ENCODE measurements at regions not wholly inside any gene's neighbourhood (a gene's known extent, or its start where the extent isn't known, plus 50 kb on each side); places are given as distances from the start of the nearest gene placed in this dataset.

- no peaks in the 10 kb centered on the region for H4K20me1 ChIP-seq (ENCODE audit: insufficient read depth, low read length)
- H3K27me3 ChIP-seq (ENCODE audit: insufficient read depth, low read length), result no peaks in the 10 kb centered on the region
- H3K27ac Mint-ChIP-seq (ENCODE audit: unreplicated experiment), result no peak overlapping the region
- no peaks in the 10 kb centered on the region for H3K4me1 ChIP-seq (ENCODE audit: insufficient read depth, low read length)
- no peaks in the 10 kb centered on the region for H3K9me3 ChIP-seq (ENCODE audit: insufficient read depth, low read depth, low read length)
- no peak overlapping the region for H2AFZ ChIP-seq (ENCODE audit: low read depth, low read length)
- H3K27me3 Mint-ChIP-seq (ENCODE audit: low read depth, unreplicated experiment), result no peaks in the 10 kb centered on the region
- no peak overlapping the region for H3K4me3 Mint-ChIP-seq (ENCODE audit: unreplicated experiment)
- H3K36me3 ChIP-seq (ENCODE audit: insufficient read depth, low read length), result no peaks in the 10 kb centered on the region
- H3K36me3 Mint-ChIP-seq (ENCODE audit: low read depth, unreplicated experiment), result no peaks in the 10 kb centered on the region
- no peak overlapping the region for H3K9ac ChIP-seq (ENCODE audit: low read length)
- no peak overlapping the region for H3K4me2 ChIP-seq (ENCODE audit: low read length)
- no peak for FAIRE-seq
- TF ChIP-seq EZH2 (IDR thresholded peaks at IDR 0.05; ENCODE audit: insufficient read depth, low read length), result no peak
- TF ChIP-seq, protein P1, sequence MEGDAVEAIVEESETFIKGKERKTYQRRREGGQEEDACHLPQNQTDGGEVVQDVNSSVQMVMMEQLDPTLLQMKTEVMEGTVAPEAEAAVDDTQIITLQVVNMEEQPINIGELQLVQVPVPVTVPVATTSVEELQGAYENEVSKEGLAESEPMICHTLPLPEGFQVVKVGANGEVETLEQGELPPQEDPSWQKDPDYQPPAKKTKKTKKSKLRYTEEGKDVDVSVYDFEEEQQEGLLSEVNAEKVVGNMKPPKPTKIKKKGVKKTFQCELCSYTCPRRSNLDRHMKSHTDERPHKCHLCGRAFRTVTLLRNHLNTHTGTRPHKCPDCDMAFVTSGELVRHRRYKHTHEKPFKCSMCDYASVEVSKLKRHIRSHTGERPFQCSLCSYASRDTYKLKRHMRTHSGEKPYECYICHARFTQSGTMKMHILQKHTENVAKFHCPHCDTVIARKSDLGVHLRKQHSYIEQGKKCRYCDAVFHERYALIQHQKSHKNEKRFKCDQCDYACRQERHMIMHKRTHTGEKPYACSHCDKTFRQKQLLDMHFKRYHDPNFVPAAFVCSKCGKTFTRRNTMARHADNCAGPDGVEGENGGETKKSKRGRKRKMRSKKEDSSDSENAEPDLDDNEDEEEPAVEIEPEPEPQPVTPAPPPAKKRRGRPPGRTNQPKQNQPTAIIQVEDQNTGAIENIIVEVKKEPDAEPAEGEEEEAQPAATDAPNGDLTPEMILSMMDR (IDR thresholded peaks at IDR 0.05; ENCODE audit: insufficient read depth, low read depth, low read length), result no peak
- H3K9me3 Mint-ChIP-seq (ENCODE audit: unreplicated experiment), result peaks cover 8% of the 10 kb centered on the region
- no peak for DNase-seq (ENCODE audit: low read depth)
- no peaks in the 10 kb centered on the region for H3K79me2 ChIP-seq (ENCODE audit: insufficient read depth, low read length)
- no peaks in the 10 kb centered on the region for H3K4me1 Mint-ChIP-seq (ENCODE audit: low read depth, unreplicated experiment)
- H3K4me3 ChIP-seq (ENCODE audit: insufficient read depth, low read depth, low read length), result no peak overlapping the region
- H3K27ac ChIP-seq (ENCODE audit: low read depth, low read length), result no peak overlapping the region
Observed at GRCh38 chr2:147346142-147346541, 498.7 kb upstream of the ACVR2A start.

DNA sequence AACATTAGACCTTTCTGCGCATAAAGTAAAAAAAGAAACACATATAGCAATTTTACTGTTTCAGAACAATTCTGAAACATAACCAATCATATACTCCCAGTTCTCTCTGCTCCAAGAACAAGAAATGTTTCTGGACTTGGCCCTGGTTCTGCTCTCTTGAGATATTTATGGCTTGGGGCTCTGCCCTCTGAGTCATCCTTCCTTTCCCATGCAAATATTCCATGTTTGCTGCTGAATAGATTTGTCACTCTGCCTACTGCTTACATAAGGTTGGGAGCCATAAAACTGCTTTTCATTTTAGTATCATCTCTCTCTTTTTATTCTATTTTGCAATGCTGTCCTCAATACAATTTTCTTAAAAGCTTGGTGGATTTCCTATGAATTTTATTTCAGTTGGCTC, 499.6 kb upstream of the ACVR2A start:
- no peak for FAIRE-seq
- H3K9me3 Mint-ChIP-seq (ENCODE audit: unreplicated experiment), result peaks cover 8% of the 10 kb centered on the region

DNA sequence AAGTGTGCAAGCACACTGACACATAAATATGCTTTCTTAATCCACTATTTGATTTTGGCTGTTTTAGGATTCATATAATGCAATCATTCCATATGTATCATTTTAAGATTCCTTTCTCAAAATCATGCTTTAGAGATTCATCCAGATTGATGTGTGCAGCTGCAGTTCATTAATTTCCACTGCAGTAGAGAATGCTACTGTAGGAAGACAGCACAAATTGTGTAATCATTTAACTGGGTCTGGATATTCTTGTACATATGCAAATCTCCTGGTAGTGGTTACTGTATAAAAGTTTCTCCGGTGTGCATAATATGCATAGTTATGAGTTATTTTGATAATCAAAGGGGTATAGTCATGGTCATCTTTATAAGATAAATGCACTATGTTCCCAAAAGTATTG, 502.5 kb upstream of the ACVR2A start:
- no peaks in the 10 kb centered on the region for H3K36me3 Mint-ChIP-seq (ENCODE audit: low read depth, unreplicated experiment)
- no peak overlapping the region for H3K27ac ChIP-seq (ENCODE audit: low read depth, low read length)
- H3K4me3 Mint-ChIP-seq (ENCODE audit: unreplicated experiment), result no peak overlapping the region
- no peaks in the 10 kb centered on the region for H4K20me1 ChIP-seq (ENCODE audit: insufficient read depth, low read length)
- no peaks in the 10 kb centered on the region for H3K36me3 ChIP-seq (ENCODE audit: insufficient read depth, low read length)
- H3K9me3 ChIP-seq (ENCODE audit: insufficient read depth, low read depth, low read length), result no peaks in the 10 kb centered on the region
- no peak overlapping the region for H2AFZ ChIP-seq (ENCODE audit: low read depth, low read length)
- no peak overlapping the region for H3K4me2 ChIP-seq (ENCODE audit: low read length)
- H3K4me1 ChIP-seq (ENCODE audit: insufficient read depth, low read length), result no peaks in the 10 kb centered on the region
- no peaks in the 10 kb centered on the region for H3K4me1 Mint-ChIP-seq (ENCODE audit: low read depth, unreplicated experiment)
- H3K27me3 ChIP-seq (ENCODE audit: insufficient read depth, low read length), result no peaks in the 10 kb centered on the region
- no peak overlapping the region for H3K9ac ChIP-seq (ENCODE audit: low read length)
- H3K27ac Mint-ChIP-seq (ENCODE audit: unreplicated experiment), result no peak overlapping the region
- no peaks in the 10 kb centered on the region for H3K79me2 ChIP-seq (ENCODE audit: insufficient read depth, low read length)
- TF ChIP-seq EZH2 (IDR thresholded peaks at IDR 0.05; ENCODE audit: insufficient read depth, low read length), result no peak
- TF ChIP-seq, protein P1 (IDR thresholded peaks at IDR 0.05; ENCODE audit: insufficient read depth, low read depth, low read length), result no peak
- DNase-seq (ENCODE audit: low read depth) (no peak), FAIRE-seq (no peak)
- no peak overlapping the region for H3K4me3 ChIP-seq (ENCODE audit: insufficient read depth, low read depth, low read length)
- H3K9me3 Mint-ChIP-seq (ENCODE audit: unreplicated experiment), result peaks cover 8% of the 10 kb centered on the region
- H3K27me3 Mint-ChIP-seq (ENCODE audit: low read depth, unreplicated experiment), result no peaks in the 10 kb centered on the region

More for the DNA sequence above, 499.6 kb upstream of the ACVR2A start:
- TF ChIP-seq, protein P1 (IDR thresholded peaks at IDR 0.05; ENCODE audit: insufficient read depth, low read depth, low read length), result no peak
- no peak for TF ChIP-seq EZH2 (IDR thresholded peaks at IDR 0.05; ENCODE audit: insufficient read depth, low read length)
- DNase-seq (ENCODE audit: low read depth), result peak; percentile 35
- H3K36me3 ChIP-seq (ENCODE audit: insufficient read depth, low read length), result no peaks in the 10 kb centered on the region
- no peak overlapping the region for H3K4me2 ChIP-seq (ENCODE audit: low read length)
- no peak overlapping the region for H3K4me3 ChIP-seq (ENCODE audit: insufficient read depth, low read depth, low read length)
- Mint-ChIP-seq H3K4me3 (ENCODE audit: unreplicated experiment) (no peak overlapping the region), H3K36me3 (ENCODE audit: low read depth, unreplicated experiment) (no peaks in the 10 kb centered on the region), H3K27ac (ENCODE audit: unreplicated experiment) (no peak overlapping the region), H3K4me1 (ENCODE audit: low read depth, unreplicated experiment) (no peaks in the 10 kb centered on the region), H3K27me3 (ENCODE audit: low read depth, unreplicated experiment) (no peaks in the 10 kb centered on the region)
- H4K20me1 ChIP-seq (ENCODE audit: insufficient read depth, low read length), result no peaks in the 10 kb centered on the region
- no peak overlapping the region for H2AFZ ChIP-seq (ENCODE audit: low read depth, low read length)
- H3K4me1 ChIP-seq (ENCODE audit: insufficient read depth, low read length), result no peaks in the 10 kb centered on the region
- no peaks in the 10 kb centered on the region for H3K9me3 ChIP-seq (ENCODE audit: insufficient read depth, low read depth, low read length)
- H3K27me3 ChIP-seq (ENCODE audit: insufficient read depth, low read length), result no peaks in the 10 kb centered on the region
- H3K9ac ChIP-seq (ENCODE audit: low read length), result no peak overlapping the region
- no peaks in the 10 kb centered on the region for H3K79me2 ChIP-seq (ENCODE audit: insufficient read depth, low read length)
- no peak overlapping the region for H3K27ac ChIP-seq (ENCODE audit: low read depth, low read length)

Measured in astrocyte (in vitro differentiated cells and primary cell).